Testis (tissue), 2 donors: ENCODE measurements at regions not wholly inside any gene's neighbourhood (a gene's known extent, or its start where the extent isn't known, plus 50 kb on each side); places are given as distances from the start of the nearest gene placed in this dataset.

Source experiments
- POLR2A ChIP-seq: fragments of 450-650 bp; IDR thresholded peaks from one replicate; pipeline ENCODE4 v1.6.1; 2017; ENCODE audit warnings: antibody characterized with exemption, mild to moderate bottlenecking, moderate library complexity
- TF ChIP-seq, protein P1 (sequence below), 3 experiments: fragments of 450-650 bp in 2 of 3; fragments of 200-600 bp in 1 of 3; sonication (generic) in 1 of 3; IDR thresholded peaks; one replicate each; pipeline ENCODE4 v1.5.1; 2016 to 2019; ENCODE audit warnings: antibody characterized with exemption in 3 of 3, mild to moderate bottlenecking in 2 of 3, moderate library complexity in 1 of 3

DNA sequence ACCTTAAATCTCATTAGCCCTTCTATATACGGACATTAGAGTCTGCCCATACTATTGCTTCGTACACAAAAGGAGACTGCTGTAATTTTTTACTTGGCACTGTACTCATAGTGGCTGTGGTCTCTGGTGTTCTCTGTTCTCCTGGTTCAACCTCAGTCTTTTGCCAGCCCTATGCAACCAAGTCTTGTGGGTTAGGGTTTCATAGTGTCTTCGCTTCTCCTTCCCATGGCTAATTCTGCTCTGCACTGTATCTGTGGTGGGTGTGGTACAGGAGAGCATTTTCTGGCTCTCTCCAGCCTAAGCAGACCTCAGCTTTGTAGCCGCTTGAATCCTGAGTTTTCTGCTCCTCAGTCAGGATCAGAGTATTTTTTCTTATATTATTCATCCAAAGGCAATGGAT, 981.2 kb downstream of the SQOR start:
- TF ChIP-seq, protein P1, sequence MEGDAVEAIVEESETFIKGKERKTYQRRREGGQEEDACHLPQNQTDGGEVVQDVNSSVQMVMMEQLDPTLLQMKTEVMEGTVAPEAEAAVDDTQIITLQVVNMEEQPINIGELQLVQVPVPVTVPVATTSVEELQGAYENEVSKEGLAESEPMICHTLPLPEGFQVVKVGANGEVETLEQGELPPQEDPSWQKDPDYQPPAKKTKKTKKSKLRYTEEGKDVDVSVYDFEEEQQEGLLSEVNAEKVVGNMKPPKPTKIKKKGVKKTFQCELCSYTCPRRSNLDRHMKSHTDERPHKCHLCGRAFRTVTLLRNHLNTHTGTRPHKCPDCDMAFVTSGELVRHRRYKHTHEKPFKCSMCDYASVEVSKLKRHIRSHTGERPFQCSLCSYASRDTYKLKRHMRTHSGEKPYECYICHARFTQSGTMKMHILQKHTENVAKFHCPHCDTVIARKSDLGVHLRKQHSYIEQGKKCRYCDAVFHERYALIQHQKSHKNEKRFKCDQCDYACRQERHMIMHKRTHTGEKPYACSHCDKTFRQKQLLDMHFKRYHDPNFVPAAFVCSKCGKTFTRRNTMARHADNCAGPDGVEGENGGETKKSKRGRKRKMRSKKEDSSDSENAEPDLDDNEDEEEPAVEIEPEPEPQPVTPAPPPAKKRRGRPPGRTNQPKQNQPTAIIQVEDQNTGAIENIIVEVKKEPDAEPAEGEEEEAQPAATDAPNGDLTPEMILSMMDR (IDR thresholded peaks at IDR 0.05), result no peak
- TF ChIP-seq POLR2A, result no peak
